HG02970 (cell line): ENCODE measurements at regions not wholly inside any gene's neighbourhood (a gene's known extent, or its start where the extent isn't known, plus 50 kb on each side); places are given as distances from the start of the nearest gene placed in this dataset.
"Not testable (repeated sequence)": the region's sequence is repeated elsewhere in the genome, so short reads cannot be mapped to it uniquely, and the experiment has no call there.

Experiments used
- ATAC-seq: cut with Tn5 transposase; IDR thresholded peaks from one replicate; pipeline ENCODE4 v1.9.1; 2021; ENCODE audit warnings: mild to moderate bottlenecking, moderate library complexity, moderate number of reproducible peaks; ENCODE audit not compliant: unreplicated experiment, low FRiP score

DNA sequence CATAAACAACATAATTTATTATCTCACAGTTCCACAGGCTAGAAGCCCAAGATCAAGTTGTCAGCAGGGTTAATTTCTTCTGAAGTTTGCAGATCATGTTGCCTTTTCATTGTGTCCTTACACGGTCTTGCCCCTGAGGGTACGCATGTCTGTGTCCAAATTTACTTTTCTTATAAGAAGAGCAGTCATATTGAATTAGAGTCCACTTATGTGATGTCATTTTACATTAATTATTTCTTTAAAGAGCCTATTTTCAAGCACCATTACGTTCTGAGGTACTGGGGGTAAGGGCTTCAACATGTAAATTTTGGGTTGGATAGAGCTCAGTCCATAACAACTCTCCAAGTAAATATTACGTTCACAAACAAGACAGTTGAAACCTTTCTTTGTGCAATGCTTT is 236.6 kb upstream of the OR4E1 start:
- no peak for ATAC-seq

DNA sequence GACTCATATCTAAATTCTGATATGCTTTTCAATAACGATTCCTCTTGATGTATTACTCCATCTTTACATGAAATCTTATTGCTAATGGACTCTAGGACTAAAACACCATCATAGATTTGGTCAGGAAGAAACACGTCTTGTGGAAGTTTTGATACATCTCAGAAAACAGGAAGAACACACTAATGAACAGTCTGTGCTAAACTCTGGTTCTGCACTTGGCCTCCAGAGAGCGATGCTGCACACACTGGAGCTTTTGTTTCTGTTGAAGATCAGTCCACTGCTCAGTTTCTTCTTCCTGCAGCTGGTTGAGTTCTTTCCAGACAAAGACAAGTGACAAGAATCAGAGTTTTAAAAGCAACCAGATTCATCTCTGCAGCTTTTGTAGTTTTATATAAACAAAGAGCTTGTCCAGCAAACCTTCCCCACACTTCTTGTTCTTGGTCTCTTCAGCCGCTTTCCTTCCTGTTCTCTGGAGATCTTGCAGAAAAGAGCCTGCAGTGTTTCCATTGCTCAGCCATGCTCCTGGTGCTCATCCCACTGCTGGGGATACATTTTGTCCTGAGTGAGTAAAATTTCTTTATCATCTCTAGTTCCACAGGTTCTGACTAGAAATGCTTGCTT is 229.1 kb upstream of the OR4E1 start:
- no peak for ATAC-seq

DNA sequence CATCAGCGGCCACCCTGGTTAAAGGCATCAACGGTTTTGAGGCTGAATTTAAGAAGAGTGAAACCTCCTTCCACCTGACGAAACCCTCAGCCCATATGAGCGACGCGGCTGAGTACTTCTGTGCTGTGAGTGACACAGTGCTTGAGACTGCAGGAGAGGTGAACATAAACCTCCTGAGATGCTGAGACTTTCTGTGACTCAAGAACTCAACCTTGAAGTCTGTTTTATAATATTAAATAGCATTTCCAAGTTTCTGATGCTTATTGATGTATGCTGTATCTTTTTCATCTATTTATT is 221.2 kb upstream of the OR4E1 start:
- ATAC-seq, result not testable (repeated sequence)

DNA sequence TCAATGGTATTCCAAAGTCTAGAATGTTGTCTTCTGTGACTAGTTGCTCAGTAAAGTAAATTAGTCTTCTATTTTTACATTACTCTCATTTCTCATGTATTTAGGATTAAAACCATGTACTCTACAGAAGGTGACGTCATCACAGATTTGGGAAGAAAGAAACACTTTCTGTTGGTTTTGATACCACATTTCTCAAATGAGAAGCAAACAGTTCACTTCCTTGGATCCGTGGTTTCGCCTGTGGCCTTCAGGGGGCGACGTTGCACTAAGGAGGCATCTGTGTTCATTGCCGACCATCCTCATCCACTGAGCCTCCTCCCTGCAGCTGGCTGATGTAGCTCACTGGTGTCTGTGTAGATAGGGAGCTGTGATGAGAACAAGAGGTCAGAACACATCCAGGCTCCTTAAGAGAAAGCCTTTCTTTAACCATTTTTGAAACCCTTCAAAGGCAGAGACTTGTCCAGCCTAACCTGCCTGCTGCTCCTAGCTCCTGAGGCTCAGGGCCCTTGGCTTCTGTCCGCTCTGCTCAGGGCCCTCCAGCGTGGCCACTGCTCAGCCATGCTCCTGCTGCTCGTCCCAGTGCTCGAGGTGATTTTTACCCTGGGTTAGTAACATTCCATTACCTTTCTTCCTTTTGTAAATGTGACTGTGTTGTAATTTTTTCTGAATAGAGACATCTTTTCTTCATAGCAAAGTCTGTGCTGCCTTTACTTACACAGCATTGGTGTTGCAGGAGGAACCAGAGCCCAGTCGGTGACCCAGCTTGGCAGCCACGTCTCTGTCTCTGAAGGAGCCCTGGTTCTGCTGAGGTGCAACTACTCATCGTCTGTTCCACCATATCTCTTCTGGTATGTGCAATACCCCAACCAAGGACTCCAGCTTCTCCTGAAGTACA is 220.6 kb upstream of the OR4E1 start:
- no peak for ATAC-seq

DNA sequence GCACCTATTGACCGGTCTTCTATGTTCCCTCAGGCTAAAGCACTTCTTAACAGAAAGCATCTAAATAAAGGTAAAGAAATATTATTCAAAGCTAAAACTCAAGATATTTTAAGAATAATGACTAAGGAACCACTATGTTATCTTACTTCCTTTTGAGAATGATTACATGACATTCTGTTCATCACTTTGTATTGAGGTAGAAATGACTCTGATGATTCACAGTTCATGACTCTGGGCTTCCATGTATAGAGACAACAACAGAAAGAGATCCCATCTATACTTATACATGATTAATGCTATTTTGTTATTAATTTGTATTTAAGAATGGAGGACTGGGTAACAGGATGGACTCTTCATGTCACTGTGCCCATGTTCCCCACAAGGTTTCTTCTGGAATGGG is 218.3 kb upstream of the OR4E1 start:
- ATAC-seq, result no peak

DNA sequence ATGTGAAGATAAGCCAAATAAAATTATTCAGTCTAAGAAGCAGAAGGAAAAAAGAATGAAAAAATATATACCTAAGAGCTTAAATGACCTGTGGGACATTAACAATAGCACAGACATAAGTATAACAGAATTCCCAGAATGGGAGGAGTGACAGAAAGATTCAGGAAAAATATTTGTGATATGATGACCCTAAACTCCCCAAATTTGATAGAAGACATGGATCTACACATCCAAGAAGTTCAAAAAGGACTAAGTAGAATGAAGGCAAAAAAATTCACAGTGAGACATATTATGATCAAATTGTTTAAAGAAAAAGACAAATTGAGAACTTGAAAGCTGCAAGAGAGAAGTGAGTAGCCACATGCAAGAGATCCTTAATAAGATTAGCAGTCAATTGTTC is 211.4 kb upstream of the OR4E1 start:
- no peak for ATAC-seq

DNA sequence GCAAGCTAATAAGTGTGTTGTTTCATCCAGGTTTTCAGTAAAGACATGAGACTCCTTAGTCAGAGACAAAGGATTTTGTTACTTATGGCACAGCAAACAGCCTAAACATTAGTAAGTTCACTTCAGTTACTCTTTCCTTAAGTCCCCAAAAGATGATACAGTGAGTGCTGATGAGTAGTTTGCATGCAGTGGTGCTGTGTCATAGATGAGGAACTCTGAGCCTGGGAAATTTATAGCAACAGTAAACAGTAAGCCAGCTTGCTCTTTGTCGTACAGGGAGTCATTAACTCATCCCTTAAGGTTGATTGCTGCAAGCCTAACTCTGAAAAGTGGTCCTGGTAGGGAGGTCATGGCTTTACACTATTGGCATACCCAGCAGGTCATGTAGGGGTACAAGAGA is 208.6 kb upstream of the OR4E1 start:
- ATAC-seq, result no peak

DNA sequence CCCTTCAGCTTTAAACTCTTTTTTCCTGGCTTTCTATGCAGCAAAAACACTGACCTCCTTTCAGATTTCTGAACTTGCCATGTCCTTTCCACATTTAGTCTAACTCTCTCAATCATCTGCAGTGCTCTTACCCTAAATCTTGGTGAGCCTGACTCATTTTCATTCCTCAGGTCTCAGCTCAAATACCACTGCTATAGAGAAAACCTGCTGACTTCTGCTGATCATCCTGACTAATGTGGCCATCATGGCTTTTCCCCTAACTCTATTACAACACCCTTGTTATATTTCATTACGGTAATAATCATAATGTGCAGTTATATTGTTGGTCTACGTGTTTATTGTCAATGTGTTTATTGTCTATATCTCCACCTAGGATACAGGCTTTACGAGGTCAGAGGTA is 207.3 kb upstream of the OR4E1 start:
- ATAC-seq, result no peak

DNA sequence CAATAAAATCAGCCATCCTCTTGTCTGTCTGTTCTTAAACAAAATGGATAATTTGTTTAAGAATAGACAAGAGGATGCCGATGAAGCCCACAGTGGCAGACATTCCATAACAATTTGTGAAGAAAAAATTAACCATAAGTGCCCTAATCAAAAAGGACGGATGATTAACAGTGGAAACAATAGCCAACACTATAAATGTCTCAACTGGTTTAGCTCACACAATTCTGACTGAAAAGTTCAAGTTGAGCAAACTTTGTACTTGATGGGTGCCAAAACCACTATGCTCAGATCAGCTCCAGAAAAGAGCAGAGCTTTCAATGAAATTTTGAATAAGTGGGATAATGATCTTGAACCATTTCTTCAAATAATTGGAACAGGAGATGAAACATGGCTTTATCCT is 202.2 kb upstream of the OR4E1 start:
- ATAC-seq, result no peak

DNA sequence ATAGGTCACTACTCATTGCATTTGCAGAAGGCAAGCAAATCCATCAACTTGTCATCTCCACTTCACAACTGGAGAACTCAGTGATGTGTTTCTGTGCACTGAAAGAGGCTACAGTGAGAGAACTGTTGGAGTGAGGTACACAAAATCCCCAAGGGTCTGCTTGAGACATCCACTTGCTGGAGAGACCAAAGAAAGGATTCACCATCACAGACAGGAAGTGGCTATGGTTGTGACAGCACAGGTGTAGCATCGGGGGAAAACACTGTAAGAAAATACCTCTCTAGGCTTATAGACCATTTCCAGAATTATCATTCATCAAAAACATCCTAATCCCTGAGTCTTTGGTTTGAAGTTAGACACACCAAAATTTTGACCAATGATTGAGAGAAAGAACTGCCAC is 201.3 kb upstream of the OR4E1 start:
- no peak for ATAC-seq

DNA sequence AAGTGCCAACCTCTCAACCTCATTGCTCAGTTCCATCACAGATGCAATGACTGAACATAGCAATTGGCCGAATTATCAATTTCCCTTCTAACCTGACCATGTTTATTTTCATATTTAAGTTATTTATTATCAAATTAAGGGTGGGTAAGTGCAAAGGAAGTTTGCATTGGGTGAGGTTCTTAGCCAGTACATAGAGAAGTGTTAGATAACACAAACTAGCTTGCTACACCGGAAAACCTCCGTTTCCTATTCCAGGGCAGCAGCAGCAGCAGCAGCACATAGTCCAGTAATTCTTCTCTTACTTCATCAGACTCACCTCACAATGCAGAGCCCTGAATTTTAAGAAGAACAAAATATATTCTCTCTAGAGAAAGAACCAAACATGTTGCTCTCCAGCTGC is 200.5 kb upstream of the OR4E1 start:
- no peak for ATAC-seq

DNA sequence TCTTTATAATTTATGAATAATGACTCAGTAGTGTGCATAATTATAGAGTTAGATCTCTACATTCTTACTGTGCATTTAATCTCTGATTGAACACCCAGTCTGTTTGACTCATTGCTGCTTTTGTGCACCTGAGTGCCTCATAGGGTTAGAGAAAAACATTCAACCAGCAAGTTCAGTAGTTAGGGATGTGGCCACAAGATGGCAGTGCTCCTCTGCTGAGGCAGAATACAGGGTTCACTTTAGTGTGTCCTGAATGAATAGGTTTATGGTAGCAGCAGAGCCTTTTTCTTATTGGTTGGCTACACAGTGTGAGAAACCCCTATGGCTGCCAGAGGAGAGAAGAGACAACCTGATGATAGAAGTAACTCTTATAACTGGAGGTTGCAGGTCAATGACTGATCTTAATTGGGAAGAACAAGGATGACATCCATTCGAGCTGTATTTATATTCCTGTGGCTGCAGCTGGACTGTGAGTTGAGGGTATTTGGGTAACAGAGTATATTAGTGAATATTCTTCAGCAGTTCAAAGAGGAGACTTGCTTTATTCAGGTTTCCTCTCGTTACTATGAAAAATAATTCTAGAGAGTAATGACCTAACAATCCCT is 194.9 kb upstream of the OR4E1 start:
- no peak for ATAC-seq

DNA sequence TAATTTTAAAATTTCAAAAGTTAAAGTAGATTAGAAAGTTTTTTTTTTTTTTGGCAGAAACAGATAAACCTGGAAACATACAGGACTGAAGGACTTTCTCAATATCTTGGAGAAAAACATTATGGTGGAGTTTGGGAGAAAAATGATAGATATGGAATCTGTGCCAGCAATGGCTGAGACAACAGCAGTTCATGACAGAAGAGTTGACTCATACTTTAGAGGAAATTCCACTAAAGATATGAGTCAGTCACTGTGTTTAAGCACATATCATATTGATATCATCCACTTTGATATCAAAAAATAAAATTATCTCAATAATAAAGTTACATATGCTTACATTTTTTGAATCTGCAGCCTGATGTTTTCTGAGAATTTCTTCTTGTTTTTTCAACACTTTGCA is 193.9 kb upstream of the OR4E1 start:
- ATAC-seq, result no peak

DNA sequence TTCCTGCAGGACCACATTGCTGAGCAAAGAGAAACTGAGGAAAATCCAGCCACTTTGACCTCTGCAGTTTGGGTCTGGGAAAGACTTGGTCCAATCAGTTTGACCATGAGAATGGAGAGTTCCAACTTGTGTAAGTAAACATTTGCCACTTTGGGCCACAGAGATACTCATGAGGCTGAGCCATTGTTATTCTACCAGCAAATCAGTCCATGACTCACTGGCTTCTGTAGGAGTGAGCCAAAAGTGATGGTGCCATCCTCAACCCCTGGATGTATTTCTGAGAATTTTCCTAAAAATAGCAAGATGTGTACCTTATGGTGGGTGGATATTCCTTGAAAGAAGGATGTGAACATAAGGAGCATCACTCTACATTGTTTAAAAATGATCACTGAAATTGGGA is 192.9 kb upstream of the OR4E1 start:
- no peak for ATAC-seq

DNA sequence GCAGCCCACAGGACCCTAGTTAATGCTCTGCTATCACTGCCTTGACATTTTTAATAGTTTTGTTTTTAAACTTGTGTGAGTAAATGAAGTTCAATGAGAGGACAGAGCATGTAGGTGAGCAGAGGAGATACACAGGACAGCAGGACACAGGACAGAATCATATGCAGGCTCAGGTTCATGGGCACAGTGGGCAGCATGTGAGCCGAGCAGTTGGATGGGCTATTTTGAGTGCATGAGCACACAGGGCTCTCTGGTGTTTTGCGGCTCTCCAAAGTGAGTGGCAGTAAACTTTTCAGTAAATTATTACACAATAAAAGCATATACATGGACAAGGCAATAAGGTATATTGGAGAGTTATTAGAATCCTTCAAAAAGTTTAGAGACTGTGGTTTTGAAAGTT is 189.7 kb upstream of the OR4E1 start:
- no peak for ATAC-seq

DNA sequence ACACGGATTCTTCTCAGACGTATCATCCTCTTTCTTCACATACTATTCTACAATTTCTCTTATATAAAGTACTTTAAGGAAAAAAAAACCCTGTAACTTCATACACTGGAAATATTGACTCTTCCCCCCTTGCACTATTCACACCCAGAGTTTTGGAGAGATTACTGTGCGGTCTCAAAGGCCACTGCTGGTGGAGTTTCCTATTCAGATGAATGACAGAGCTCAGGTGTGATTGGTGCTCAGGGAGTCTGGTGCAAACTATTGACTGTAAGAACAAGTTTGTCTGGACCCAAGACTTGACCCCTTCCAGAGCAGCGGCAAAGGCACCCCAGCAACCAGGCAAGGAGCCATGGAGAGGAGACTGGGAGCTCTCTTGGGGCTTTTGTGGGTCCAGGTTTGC is 187.5 kb upstream of the OR4E1 start:
- no peak for ATAC-seq

DNA sequence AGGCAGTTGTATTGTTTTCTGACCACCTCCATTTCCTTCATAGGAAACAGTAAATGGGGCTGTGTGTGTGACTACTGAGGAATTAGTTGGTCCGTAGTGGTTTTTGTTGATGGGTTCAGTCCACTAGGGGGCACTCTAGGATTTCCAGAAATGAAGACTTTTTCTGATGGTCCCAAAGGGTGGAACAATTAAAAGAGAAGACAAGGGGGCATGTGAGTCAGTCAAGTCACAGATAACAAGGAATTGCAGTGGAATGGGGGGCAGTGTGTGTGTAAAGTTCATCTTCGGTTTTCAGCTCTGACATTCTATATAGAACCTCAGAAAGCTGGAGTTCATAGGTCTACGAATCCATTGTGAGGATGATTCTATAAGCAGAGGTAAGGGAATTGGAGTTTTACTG is 186.6 kb upstream of the OR4E1 start:
- no peak for ATAC-seq

DNA sequence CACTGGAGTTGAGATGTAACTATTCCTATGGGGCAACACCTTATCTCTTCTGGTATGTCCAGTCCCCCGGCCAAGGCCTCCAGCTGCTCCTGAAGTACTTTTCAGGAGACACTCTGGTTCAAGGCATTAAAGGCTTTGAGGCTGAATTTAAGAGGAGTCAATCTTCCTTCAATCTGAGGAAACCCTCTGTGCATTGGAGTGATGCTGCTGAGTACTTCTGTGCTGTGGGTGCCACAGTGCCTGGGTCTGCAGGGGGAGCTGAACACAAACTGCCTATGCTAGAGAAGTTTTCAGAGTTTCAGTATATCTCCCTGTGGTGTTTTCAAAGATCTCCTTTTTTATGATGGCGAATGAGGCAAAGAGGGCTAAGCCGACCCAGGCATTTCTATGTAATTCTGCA is 179.2 kb upstream of the OR4E1 start:
- no peak for ATAC-seq

DNA sequence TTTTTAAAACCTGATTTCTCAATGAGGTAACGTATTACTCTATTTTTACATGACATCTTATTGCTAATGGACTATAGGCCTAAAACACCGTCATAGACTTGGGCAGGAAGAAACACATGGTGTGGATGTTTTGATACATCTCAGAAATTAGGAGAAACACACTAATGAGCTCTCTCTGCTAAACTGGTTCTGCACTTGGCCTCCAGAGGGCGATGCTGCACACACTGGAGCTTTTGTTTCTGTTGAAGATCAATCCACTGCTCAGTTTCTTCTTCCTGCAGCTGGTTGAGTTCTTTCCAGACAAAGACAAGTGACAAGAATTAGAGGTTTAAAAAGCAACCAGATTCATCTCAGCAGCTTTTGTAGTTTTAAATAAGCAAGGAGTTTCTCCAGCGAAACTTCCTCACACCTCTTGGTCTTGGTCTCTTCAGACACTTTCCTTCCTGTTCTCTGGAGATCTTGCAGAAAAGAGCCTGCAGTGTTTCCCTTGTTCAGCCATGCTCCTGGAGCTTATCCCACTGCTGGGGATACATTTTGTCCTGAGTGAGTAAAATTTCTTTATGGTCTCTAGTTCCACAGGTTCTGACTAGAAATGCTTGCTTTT is 178.5 kb upstream of the OR4E1 start:
- peak; percentile 64 for ATAC-seq

DNA sequence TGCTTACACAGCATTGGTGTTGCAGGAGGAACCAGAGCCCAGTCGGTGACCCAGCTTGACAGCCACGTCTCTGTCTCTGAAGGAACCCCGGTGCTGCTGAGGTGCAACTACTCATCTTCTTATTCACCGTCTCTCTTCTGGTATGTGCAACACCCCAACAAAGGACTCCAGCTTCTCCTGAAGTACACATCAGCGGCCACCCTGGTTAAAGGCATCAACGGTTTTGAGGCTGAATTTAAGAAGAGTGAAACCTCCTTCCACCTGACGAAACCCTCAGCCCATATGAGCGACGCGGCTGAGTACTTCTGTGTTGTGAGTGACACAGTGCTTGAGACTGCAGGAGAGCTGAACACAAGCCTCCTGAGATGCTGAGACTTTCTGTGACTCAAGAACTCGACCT is 173.3 kb upstream of the OR4E1 start:
- ATAC-seq, result not testable (repeated sequence)

DNA sequence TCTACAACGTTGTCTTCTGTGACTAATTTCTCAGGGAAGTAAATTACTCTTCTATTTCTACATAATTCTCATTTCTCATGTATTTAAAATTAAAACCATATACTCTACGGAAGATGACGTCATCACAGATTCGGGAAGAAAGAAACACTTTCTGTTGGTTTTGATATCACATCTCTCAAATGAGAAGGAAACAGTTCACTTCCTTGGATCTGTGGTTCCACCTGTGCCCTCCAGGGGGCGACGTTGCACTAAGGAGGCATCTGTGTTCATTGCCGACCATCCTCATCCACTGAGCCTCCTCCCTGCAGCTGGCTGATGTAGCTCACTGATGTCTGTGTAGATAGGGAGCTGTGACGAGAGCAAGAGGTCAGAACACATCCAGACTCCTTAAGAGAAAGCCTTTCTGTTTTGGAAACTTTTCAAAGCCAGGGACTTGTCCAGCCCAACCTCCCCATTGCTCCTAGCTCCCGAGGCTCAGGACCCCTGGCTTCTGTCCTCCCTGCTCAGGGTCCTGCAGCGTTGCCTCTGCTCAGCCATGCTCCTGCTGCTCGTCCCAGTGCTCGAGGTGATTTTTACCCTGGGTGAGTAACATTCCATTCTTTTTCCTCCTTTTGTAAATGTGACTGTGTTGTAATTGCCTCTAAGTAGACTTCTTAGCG is 172.7 kb upstream of the OR4E1 start:
- ATAC-seq, result no peak
